Memory B cell (primary cell): ENCODE measurements at regions not wholly inside any gene's neighbourhood (a gene's known extent, or its start where the extent isn't known, plus 50 kb on each side); places are given as distances from the start of the nearest gene placed in this dataset.

Experiments used
- ATAC-seq: fragments of 150-1000 bp; cut with Tn5 transposase; 2 replicates; pipeline ENCODE4 v1.10.0; 2021; ENCODE audit warnings: low read depth, mild to moderate bottlenecking, moderate library complexity
- DNase-seq, 2 donors: peaks; one replicate each; pipeline ENCODE4 v3.0.0; 2022; ENCODE audit warnings: low spot score in 2 of 2
- H3K27ac Mint-ChIP-seq: one replicate; pipeline ENCODE4 v1.8.0; 2022; ENCODE audit warnings: mild to moderate bottlenecking, moderate library complexity, mixed read lengths
- H3K27me3 Mint-ChIP-seq: one replicate; pipeline ENCODE4 v1.8.0; 2022; ENCODE audit warnings: mixed read lengths
- H3K36me3 Mint-ChIP-seq: one replicate; pipeline ENCODE4 v1.8.0; 2022; ENCODE audit warnings: mild to moderate bottlenecking, mixed read lengths
- H3K4me1 Mint-ChIP-seq: one replicate; pipeline ENCODE4 v1.8.0; 2022; ENCODE audit warnings: mixed read lengths
- H3K4me3 Mint-ChIP-seq: one replicate; pipeline ENCODE4 v1.8.0; 2022; ENCODE audit warnings: mild to moderate bottlenecking, moderate library complexity, mixed read lengths
- H3K9me3 Mint-ChIP-seq: one replicate; pipeline ENCODE4 v1.8.0; 2022; ENCODE audit warnings: mixed read lengths

DNA sequence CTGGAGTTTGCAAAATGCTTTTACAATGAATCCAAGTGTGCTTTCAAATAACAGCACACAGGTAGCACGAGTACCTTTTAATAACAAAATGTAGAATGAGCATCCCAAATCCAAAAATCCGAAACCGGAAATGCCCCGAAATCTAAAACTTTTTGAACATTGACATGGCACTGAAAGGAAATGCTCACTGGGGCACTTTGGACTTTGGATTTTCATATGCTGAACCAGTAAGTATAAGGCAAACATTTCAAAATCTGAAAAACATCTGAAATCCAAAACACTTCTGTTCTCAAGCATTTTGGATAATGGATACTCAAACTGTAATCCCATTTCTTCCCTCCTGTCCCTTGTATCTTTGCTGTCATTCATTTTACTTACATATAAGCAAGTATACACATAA, 50.1 kb downstream of the GCNT4 start:
- Mint-ChIP-seq H3K36me3 (no peaks in the 10 kb centered on the region), H3K27me3 (peaks cover 5% of the 10 kb centered on the region), H3K27ac (no peak overlapping the region), H3K9me3 (peaks cover 10% of the 10 kb centered on the region), H3K4me1 (no peaks in the 10 kb centered on the region), H3K4me3 (no peak overlapping the region)
- ATAC-seq (no peak), DNase-seq (no peak)

DNA sequence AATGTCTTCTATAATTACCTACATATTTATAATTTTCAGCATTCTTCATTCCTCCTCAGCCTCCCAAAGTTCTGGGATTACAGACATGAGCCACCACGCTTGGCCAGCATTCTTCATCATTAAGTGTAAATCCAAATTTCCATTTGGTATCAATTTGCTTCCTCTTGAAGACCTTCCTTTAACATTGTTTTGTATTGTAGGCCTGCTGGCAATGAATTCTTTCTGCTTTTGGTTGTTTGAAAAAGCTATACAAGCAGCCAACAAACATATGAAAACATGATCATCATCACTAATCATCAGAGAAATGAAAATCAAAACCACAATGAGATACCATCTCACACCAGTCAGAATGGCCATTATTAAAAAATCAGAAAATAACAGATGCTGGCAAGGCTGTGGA, 56.4 kb downstream of the GCNT4 start:
- H3K4me3 Mint-ChIP-seq: no peak overlapping the region
- no peaks in the 10 kb centered on the region for H3K4me1 Mint-ChIP-seq
- H3K27ac Mint-ChIP-seq: no peak overlapping the region
- H3K36me3 Mint-ChIP-seq: no peaks in the 10 kb centered on the region
- ATAC-seq (no peak), DNase-seq (no peak)
- peaks cover 3% of the 10 kb centered on the region for H3K27me3 Mint-ChIP-seq
- peaks cover 4% of the 10 kb centered on the region for H3K9me3 Mint-ChIP-seq

DNA sequence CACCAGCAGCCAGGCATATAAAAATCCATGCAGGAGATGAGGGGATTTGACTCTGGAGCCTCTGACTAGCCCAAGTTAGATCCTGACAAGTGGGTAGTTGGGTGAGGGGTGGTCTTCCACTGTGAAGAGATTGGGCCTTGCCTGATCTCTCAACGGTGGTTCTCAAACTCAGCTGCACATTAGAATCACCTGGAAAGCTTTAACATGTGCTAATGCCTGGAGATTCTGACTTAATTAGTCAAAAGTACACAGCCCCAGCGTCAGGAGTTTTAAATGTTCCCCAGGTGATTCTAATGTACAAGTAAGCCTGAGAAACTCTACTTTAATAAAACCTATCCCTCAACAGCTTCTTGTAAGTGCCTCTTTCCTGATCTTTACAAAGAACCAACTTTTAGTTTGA, 57.5 kb downstream of the GCNT4 start:
- peaks cover 5% of the 10 kb centered on the region for H3K27me3 Mint-ChIP-seq
- no peak overlapping the region for H3K27ac Mint-ChIP-seq
- no peaks in the 10 kb centered on the region for H3K4me1 Mint-ChIP-seq
- H3K36me3 Mint-ChIP-seq: no peaks in the 10 kb centered on the region
- peaks cover 4% of the 10 kb centered on the region for H3K9me3 Mint-ChIP-seq
- no peak for ATAC-seq
- no peak for DNase-seq
- no peak overlapping the region for H3K4me3 Mint-ChIP-seq

- no peak for ATAC-seq
- H3K4me3 Mint-ChIP-seq: no peak overlapping the region
- peaks cover 5% of the 10 kb centered on the region for H3K27me3 Mint-ChIP-seq
- no peak for DNase-seq
- no peaks in the 10 kb centered on the region for H3K36me3 Mint-ChIP-seq
- H3K4me1 Mint-ChIP-seq: no peaks in the 10 kb centered on the region
- peaks cover 4% of the 10 kb centered on the region for H3K9me3 Mint-ChIP-seq
- H3K27ac Mint-ChIP-seq: no peak overlapping the region
Measured at GRCh38 chr5:74993743-74994142, 58.6 kb downstream of the GCNT4 start.

DNA sequence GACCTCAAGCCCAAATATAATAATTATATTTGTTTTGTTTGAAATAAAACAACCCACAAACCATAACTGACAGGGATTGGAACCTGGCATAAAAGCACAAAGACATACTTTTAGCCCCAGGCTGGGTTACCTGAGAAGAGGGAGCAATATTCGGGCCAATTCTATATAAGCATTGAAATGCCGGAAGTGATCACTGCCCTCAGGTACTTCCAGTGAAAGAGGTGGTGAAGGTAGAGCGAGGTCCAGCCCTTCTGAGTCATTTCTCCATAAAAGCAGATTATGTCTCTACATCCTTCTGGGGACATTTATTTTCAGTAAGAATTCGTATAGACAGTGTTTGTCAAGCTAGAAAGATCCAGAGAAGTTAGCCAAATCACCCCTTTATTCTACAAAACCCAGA, 59.6 kb downstream of the GCNT4 start:
- DNase-seq (no peak), ATAC-seq (no peak)
- no peaks in the 10 kb centered on the region for H3K4me1 Mint-ChIP-seq
- no peak overlapping the region for H3K27ac Mint-ChIP-seq
- peaks cover 2% of the 10 kb centered on the region for H3K36me3 Mint-ChIP-seq
- peaks cover 6% of the 10 kb centered on the region for H3K9me3 Mint-ChIP-seq
- peaks cover 1% of the 10 kb centered on the region for H3K27me3 Mint-ChIP-seq
- no peak overlapping the region for H3K4me3 Mint-ChIP-seq

DNA sequence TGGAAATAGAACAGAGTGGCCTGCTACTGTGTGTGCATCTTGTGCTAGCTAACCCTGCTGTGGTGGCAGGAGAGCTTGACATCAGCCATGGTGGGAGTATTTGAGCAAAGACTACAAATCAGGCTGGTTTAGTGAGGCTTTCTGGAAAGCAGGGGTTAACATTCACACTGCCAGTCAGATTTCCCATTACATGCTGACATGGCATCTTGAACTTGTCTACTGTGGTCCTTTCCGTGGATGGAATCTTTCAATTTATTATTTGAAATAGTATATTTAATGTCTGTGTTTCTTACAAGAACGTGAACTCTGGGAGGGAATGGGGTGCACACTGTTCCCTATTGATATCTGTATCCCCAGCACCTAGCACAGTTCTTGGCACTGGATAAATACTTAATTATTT, 60.8 kb downstream of the GCNT4 start:
- Mint-ChIP-seq H3K4me3 (no peak overlapping the region), H3K9me3 (peaks cover 4% of the 10 kb centered on the region), H3K4me1 (no peaks in the 10 kb centered on the region), H3K27me3 (peaks cover 1% of the 10 kb centered on the region), H3K36me3 (peaks cover 2% of the 10 kb centered on the region), H3K27ac (no peak overlapping the region)
- ATAC-seq (no peak), DNase-seq (no peak)

DNA sequence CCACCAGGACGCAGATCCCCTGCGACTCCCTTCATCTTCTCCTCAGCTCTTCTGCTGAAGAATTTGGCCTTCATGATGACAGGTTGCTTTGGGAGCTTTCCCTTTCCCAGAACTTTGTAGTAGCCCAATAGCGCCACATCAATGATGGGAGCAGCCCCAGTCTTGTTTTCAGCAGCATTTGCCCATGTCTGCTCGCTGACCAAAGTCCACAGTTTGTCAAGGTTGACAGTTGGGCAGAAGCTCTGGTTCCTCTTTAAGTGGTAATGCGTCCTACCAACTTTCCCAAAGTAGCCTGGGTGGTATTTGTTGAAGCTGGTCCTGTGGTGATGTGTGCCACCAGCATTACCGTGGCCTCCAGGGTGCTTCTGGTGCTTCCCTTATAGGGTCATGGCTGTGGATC, 62.2 kb downstream of the GCNT4 start:
- Mint-ChIP-seq H3K27me3 (peaks cover 1% of the 10 kb centered on the region), H3K4me3 (no peak overlapping the region), H3K36me3 (peaks cover 2% of the 10 kb centered on the region), H3K4me1 (no peaks in the 10 kb centered on the region), H3K27ac (no peak overlapping the region), H3K9me3 (peaks cover 4% of the 10 kb centered on the region)
- DNase-seq (no peak), ATAC-seq (no peak)

DNA sequence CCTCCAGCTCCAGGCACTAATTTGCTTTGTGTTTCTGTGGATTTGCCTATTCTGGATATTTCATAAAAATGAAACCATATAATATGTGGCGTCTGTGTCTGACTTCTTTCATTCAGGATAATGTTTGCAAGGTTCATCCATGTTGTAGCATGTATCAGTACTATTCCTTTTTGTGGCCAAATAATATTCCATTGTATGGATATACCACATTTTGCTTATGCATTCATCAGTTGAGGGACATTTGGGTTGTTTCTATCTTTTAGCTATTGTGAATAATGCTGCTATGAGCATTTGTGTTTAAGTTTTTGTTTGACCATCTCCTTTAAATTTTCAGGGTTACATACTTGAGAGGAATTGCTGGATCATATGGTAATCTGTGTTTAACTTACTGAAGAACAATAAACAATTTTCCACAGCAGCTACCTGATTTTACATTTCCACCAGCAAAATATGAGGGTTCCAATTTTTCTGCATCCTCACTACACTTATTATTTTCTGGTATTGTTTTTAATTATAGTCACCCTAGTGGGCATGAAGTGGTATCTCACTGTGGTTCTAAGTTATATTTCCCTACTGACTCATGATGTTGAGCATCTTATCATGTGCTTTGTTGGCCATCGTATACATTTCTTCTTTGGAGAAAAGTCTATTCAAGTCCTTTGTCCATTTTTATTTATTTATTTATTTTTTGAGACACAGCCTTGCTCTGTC, 63.9 kb downstream of the GCNT4 start:
- Mint-ChIP-seq H3K9me3 (peaks cover 4% of the 10 kb centered on the region), H3K36me3 (peaks cover 2% of the 10 kb centered on the region), H3K4me1 (no peaks in the 10 kb centered on the region), H3K27me3 (peaks cover 1% of the 10 kb centered on the region), H3K27ac (no peak overlapping the region), H3K4me3 (no peak overlapping the region)
- no peak for ATAC-seq
- no peak for DNase-seq

GRCh38 chr5:74978345-74978744, 74.0 kb downstream of the GCNT4 start:
- no peak for ATAC-seq
- H3K27ac Mint-ChIP-seq: no peak overlapping the region
- H3K4me3 Mint-ChIP-seq: no peak overlapping the region
- no peaks in the 10 kb centered on the region for H3K4me1 Mint-ChIP-seq
- peaks cover 7% of the 10 kb centered on the region for H3K27me3 Mint-ChIP-seq
- no peak for DNase-seq
- peaks cover 6% of the 10 kb centered on the region for H3K9me3 Mint-ChIP-seq
- H3K36me3 Mint-ChIP-seq: peaks cover 2% of the 10 kb centered on the region

DNA sequence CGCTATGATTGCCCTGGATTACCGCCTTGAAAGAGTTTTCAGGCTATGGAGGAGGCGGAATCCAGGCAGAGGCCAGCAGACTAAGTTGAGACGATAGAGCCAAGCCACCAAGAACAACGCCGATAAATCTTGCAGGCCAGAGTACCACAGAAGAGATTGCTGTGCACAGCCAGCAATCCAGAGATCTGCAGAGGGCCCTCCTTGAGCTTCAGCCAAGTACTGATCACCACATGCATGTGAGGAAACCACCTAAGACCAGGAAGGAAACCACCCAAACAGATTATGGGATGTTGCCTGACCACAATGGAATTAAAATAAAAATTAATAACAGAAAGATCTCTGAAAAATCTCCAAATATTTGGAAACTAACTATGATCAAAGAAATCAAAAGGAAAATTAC, 74.9 kb downstream of the GCNT4 start:
- peaks cover 7% of the 10 kb centered on the region for H3K27me3 Mint-ChIP-seq
- peaks cover 6% of the 10 kb centered on the region for H3K9me3 Mint-ChIP-seq
- H3K4me1 Mint-ChIP-seq: no peaks in the 10 kb centered on the region
- ATAC-seq (no peak), DNase-seq (no peak)
- H3K27ac Mint-ChIP-seq: no peak overlapping the region
- H3K36me3 Mint-ChIP-seq: peaks cover 2% of the 10 kb centered on the region
- H3K4me3 Mint-ChIP-seq: no peak overlapping the region

- Mint-ChIP-seq H3K4me1 (no peaks in the 10 kb centered on the region), H3K36me3 (peaks cover 2% of the 10 kb centered on the region), H3K27me3 (peaks cover 7% of the 10 kb centered on the region), H3K9me3 (peaks cover 6% of the 10 kb centered on the region), H3K27ac (no peak overlapping the region), H3K4me3 (no peak overlapping the region)
- DNase-seq (no peak), ATAC-seq (no peak)
Measured at GRCh38 chr5:74976651-74977050, 75.7 kb downstream of the GCNT4 start.

GRCh38 chr5:74975582-74975981, 76.8 kb downstream of the GCNT4 start:
- Mint-ChIP-seq H3K4me3 (no peak overlapping the region), H3K27ac (no peak overlapping the region), H3K9me3 (peaks cover 6% of the 10 kb centered on the region), H3K36me3 (peaks cover 2% of the 10 kb centered on the region), H3K4me1 (no peaks in the 10 kb centered on the region), H3K27me3 (peaks cover 7% of the 10 kb centered on the region)
- ATAC-seq (no peak), DNase-seq (no peak)

DNA sequence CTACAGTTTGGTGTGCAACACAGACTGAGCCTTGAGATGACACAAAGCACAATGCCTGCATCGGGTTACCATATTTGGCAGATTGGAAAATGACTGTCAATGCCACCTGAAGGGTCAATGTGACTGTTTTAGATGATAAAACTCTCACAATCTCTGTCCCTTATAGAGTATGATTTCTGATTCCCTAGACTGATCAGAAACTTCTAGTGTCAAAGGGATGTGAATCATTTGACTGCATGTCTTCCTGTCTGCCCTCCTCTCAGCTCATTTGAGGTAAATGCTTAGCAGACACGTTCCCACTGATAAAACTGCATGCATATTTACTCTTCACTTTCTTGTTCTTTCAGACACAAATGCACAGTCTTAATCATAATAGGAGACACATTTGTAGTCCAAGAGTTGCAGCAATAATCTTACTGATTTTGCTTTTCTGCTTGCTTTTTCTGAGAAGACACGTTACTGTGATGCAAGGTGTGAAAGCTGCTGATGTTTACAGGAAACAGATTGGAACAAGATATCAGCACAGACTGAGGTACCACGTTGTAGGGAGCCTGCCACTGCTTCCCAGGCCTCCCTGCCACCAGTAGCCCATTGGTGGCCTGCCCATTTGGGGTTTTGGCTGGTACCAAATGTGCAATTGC, 77.8 kb downstream of the GCNT4 start:
- ATAC-seq (no peak), DNase-seq (no peak)
- no peaks in the 10 kb centered on the region for H3K4me1 Mint-ChIP-seq
- no peak overlapping the region for H3K27ac Mint-ChIP-seq
- peaks cover 7% of the 10 kb centered on the region for H3K27me3 Mint-ChIP-seq
- H3K36me3 Mint-ChIP-seq: peaks cover 2% of the 10 kb centered on the region
- peaks cover 6% of the 10 kb centered on the region for H3K9me3 Mint-ChIP-seq
- no peak overlapping the region for H3K4me3 Mint-ChIP-seq

- no peak for DNase-seq
- H3K36me3 Mint-ChIP-seq: peaks cover 2% of the 10 kb centered on the region
- no peaks in the 10 kb centered on the region for H3K4me1 Mint-ChIP-seq
- H3K4me3 Mint-ChIP-seq: no peak overlapping the region
- H3K27me3 Mint-ChIP-seq: peaks cover 7% of the 10 kb centered on the region
- H3K27ac Mint-ChIP-seq: no peak overlapping the region
- H3K9me3 Mint-ChIP-seq: peaks cover 6% of the 10 kb centered on the region
- no peak for ATAC-seq
Measured at GRCh38 chr5:74973694-74974093, 78.7 kb downstream of the GCNT4 start.

- Mint-ChIP-seq H3K4me1 (no peaks in the 10 kb centered on the region), H3K9me3 (peaks cover 6% of the 10 kb centered on the region), H3K27ac (no peak overlapping the region), H3K27me3 (peaks cover 12% of the 10 kb centered on the region), H3K36me3 (peaks cover 2% of the 10 kb centered on the region), H3K4me3 (no peak overlapping the region)
- no peak for DNase-seq
- ATAC-seq: no peak
Measured at GRCh38 chr5:74971947-74972460, 80.4 kb downstream of the GCNT4 start.
